ENCODE measurements at regions not wholly inside any gene's neighbourhood (a gene's known extent, or its start where the extent isn't known, plus 50 kb on each side); places are given as distances from the start of the nearest gene placed in this dataset.

- no peak for TF ChIP-seq POLR2A (IDR thresholded peaks at IDR 0.05)
- no peak for TF ChIP-seq EP300 (IDR thresholded peaks at IDR 0.05)
Measured at GRCh38 chr10:117425974-117426566, 50.8 kb upstream of the PDZD8 start.
